B cell (primary cell): ENCODE measurements at regions not wholly inside any gene's neighbourhood (a gene's known extent, or its start where the extent isn't known, plus 50 kb on each side); places are given as distances from the start of the nearest gene placed in this dataset.

Experiments
- ATAC-seq: fragments of 200-7000 bp; cut with Tn5 transposase; one replicate; pipeline ENCODE4 v1.10.0; 2021; ENCODE audit warnings: low read depth, mild to moderate bottlenecking, moderate number of reproducible peaks, moderate library complexity
- CTCF ChIA-PET: fragments of 350-600 bp; sonication (Branson Sonifier 250); formaldehyde crosslinking; loops from one replicate; lab custom pipeline; 2021; ENCODE audit warnings: antibody characterized with exemption, inconsistent platforms; lab: Charles Lee
- POLR2A ChIA-PET: fragments of 350-600 bp; sonication (Branson Sonifier 250); formaldehyde crosslinking; loops from one replicate; lab custom pipeline; 2021; ENCODE audit warnings: antibody characterized with exemption; lab: Charles Lee
- DNase-seq: peaks from one replicate; pipeline ENCODE4 v3.0.0; 2013
- H2AFZ ChIP-seq: 2 replicates; pipeline ENCODE4 v1.6.1; 2012; ENCODE audit warnings: mild to moderate bottlenecking, low read depth, low read length; ENCODE audit not compliant: insufficient read depth, poor library complexity, severe bottlenecking
- H3K27ac ChIP-seq, 2 donors: 1 replicate in 1 of 2; 2 replicates in 1 of 2; pipeline ENCODE4 v1.5.1; 2012 to 2013; ENCODE audit warnings: low read length in 2 of 2, mild to moderate bottlenecking in 2 of 2, moderate library complexity in 1 of 2
- H3K27me3 ChIP-seq, 4 experiments: fragments of 200-600 bp in 1 of 4; sonication (generic) in 1 of 4; replicated peaks in 1 of 4; 1 replicate in 2 of 4; 2 replicates in 2 of 4; pipeline versions ENCODE4 v1.6.1 to v1.7.0; 2013 to 2016; ENCODE audit warnings: low read length in 3 of 4, mild to moderate bottlenecking in 2 of 4, mixed read lengths in 1 of 4, moderate library complexity in 1 of 4; ENCODE audit not compliant: insufficient read depth in 4 of 4, control insufficient read depth in 3 of 4; ENCODE audit errors: control extremely low read depth in 1 of 4
- H3K36me3 ChIP-seq, 2 experiments: replicated peaks in 1 of 2; 1 replicate in 1 of 2; 2 replicates in 1 of 2; pipeline versions ENCODE4 v1.6.1 to v1.7.1; 2013; ENCODE audit warnings: low read length in 1 of 2; ENCODE audit not compliant: insufficient read depth in 2 of 2, control insufficient read depth in 1 of 2; ENCODE audit errors: control extremely low read depth in 1 of 2, extremely low read depth in 1 of 2
- H3K4me1 ChIP-seq, 2 donors: fragments of 200-600 bp in 1 of 2; sonication (generic) in 1 of 2; 1 replicate in 1 of 2; 2 replicates in 1 of 2; pipeline versions ENCODE4 v1.5.1 to v1.6.1; 2013 to 2017; ENCODE audit warnings: low read length in 2 of 2; ENCODE audit not compliant: control insufficient read depth in 2 of 2, insufficient read depth in 2 of 2
- H3K4me2 ChIP-seq: replicated peaks from 2 replicates; pipeline ENCODE3; 2012; ENCODE audit warnings: mild to moderate bottlenecking, low read depth, low read length; ENCODE audit not compliant: poor library complexity, severe bottlenecking
- H3K4me3 ChIP-seq, 5 experiments: fragments of 200-600 bp in 1 of 5; sonication (generic) in 1 of 5; 1 replicate in 3 of 5; 2 replicates in 2 of 5; pipeline versions ENCODE4 v1.5.1 to v1.7.0; 2011 to 2016; ENCODE audit warnings: low read length in 4 of 5, mild to moderate bottlenecking in 4 of 5, low read depth in 2 of 5, control low read depth in 1 of 5, moderate library complexity in 1 of 5; ENCODE audit not compliant: insufficient read depth in 1 of 5; ENCODE audit errors: control extremely low read depth in 1 of 5, extremely low read depth in 1 of 5
- H3K79me2 ChIP-seq: fragments of 200-600 bp; sonication (generic); one replicate; pipeline ENCODE4 v1.6.0; 2016; ENCODE audit warnings: low read length; ENCODE audit not compliant: control insufficient read depth, insufficient read depth
- H3K9ac ChIP-seq: fragments of 200-600 bp; sonication (generic); 2 replicates; pipeline ENCODE4 v1.6.1; 2017; ENCODE audit warnings: mild to moderate bottlenecking, low read length, moderate library complexity
- H3K9me3 ChIP-seq, 3 donors: one replicate each; pipeline versions ENCODE4 v1.6.1 to v1.7.1; 2013; ENCODE audit warnings: low read length in 2 of 3; ENCODE audit not compliant: control insufficient read depth in 2 of 3, insufficient read depth in 1 of 3; ENCODE audit errors: control extremely low read depth in 1 of 3
- H4K20me1 ChIP-seq: 2 replicates; pipeline ENCODE4 v1.6.0; 2012; ENCODE audit warnings: mild to moderate bottlenecking, low read length; ENCODE audit not compliant: insufficient read depth, control insufficient read depth, poor library complexity, severe bottlenecking
- H3K27ac Mint-ChIP-seq: one replicate; pipeline ENCODE4 v1.8.0; 2021; ENCODE audit warnings: mixed read lengths
- H3K27me3 Mint-ChIP-seq: one replicate; pipeline ENCODE4 v1.8.0; 2021; ENCODE audit warnings: mixed read lengths
- H3K4me1 Mint-ChIP-seq: one replicate; pipeline ENCODE4 v1.8.0; 2021; ENCODE audit warnings: mixed read lengths
- H3K4me3 Mint-ChIP-seq: one replicate; pipeline ENCODE4 v1.8.0; 2021; ENCODE audit warnings: mixed read lengths
- H3K9me3 Mint-ChIP-seq: one replicate; pipeline ENCODE4 v1.8.0; 2022; ENCODE audit warnings: mixed read lengths; ENCODE audit not compliant: insufficient read depth
- EZH2 ChIP-seq: IDR thresholded peaks from 2 replicates; pipeline ENCODE4 v1.6.1; 2012; ENCODE audit warnings: borderline replicate concordance, low read depth, mild to moderate bottlenecking, moderate library complexity, low read length; ENCODE audit not compliant: insufficient read depth, poor library complexity, severe bottlenecking
- WGBS: methylation state at CpG from one replicate; pipeline ENCODE4 v1.1.5; 2013; ENCODE audit warnings: missing lambda C conversion rate; ENCODE audit not compliant: insufficient coverage; 5-methylcytosine and 5-hydroxymethylcytosine counted together
- intact Hi-C: fragments of 100-400 bp; cut with micrococcal nuclease; formaldehyde crosslinking; loops from one replicate; pipeline ENCODE4 v1.10.0; 2022
- TF ChIP-seq, protein P1 (sequence below): fragments of 200-600 bp; IDR thresholded peaks from one replicate; pipeline ENCODE4 v1.8.0; 2022; ENCODE audit warnings: antibody characterized with exemption, mild to moderate bottlenecking

DNA sequence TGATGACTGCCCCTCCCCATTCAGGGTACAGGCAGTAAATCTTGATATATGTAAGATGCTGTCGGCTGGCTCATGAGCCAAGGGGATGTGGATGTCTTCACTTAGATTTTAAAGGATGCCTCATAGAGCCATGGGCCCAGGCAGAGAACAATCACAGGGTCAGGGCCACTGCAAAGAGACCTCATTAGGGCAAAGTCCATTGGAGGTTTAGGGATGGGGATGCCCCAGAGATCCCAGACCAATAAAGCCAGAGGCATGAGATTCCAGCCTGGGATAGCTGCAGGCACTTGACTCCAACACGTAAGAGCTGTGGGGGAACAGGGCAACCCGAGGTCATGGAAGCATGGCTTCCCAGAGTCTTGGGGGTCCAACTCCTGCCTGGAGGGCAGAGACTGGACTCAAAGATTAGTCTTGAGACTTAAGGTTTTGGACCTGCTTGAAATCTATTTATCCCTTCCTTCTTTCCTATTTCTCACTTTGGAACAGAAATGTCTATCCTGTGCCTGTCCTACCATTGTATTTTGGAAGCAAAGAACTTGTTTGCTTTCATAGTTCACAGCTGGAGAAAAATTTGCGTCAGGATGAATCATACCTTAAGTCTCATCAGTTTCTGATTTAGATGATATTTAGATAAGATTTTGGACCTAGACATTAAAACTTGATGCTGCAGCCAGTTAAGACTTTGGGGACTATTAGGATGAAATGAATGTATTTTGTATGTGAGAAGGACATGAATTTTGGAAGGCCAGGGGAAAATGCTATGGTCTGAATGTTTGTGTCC lies 101.3 kb upstream of the ADRA1B start:
- intact Hi-C loops = no loop called here
- Mint-ChIP-seq H3K27me3 (peaks cover 3% of the 10 kb centered on the region), H3K9me3 (no peaks in the 10 kb centered on the region), H3K4me3 (no peak overlapping the region), H3K4me1 (no peaks in the 10 kb centered on the region), H3K27ac (no peak overlapping the region)
- TF ChIP-seq, protein P1, sequence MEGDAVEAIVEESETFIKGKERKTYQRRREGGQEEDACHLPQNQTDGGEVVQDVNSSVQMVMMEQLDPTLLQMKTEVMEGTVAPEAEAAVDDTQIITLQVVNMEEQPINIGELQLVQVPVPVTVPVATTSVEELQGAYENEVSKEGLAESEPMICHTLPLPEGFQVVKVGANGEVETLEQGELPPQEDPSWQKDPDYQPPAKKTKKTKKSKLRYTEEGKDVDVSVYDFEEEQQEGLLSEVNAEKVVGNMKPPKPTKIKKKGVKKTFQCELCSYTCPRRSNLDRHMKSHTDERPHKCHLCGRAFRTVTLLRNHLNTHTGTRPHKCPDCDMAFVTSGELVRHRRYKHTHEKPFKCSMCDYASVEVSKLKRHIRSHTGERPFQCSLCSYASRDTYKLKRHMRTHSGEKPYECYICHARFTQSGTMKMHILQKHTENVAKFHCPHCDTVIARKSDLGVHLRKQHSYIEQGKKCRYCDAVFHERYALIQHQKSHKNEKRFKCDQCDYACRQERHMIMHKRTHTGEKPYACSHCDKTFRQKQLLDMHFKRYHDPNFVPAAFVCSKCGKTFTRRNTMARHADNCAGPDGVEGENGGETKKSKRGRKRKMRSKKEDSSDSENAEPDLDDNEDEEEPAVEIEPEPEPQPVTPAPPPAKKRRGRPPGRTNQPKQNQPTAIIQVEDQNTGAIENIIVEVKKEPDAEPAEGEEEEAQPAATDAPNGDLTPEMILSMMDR = no peak
- no peak for TF ChIP-seq EZH2
- ChIA-PET CTCF (no interaction called here), POLR2A (no interaction called here)
- H3K27me3 ChIP-seq = no peaks in the 10 kb centered on the region
- H3K27ac ChIP-seq = no peak overlapping the region
- WGBS = 90% methylated on average over 3 of the region's 4 CpGs
- H3K9ac ChIP-seq = no peak overlapping the region
- H3K79me2 ChIP-seq = no peaks in the 10 kb centered on the region
- no peak for ATAC-seq
- H2AFZ ChIP-seq = no peak overlapping the region
- H3K4me2 ChIP-seq = no peak overlapping the region
- H3K36me3 ChIP-seq = no peaks in the 10 kb centered on the region
- no peaks in the 10 kb centered on the region for H4K20me1 ChIP-seq
- DNase-seq = no peak
- H3K4me1 ChIP-seq = no peaks in the 10 kb centered on the region
- peaks cover 0 to 3% (median 0%) of the 10 kb centered on the region in 3 donors for H3K9me3 ChIP-seq
- no peak overlapping the region for H3K4me3 ChIP-seq

DNA sequence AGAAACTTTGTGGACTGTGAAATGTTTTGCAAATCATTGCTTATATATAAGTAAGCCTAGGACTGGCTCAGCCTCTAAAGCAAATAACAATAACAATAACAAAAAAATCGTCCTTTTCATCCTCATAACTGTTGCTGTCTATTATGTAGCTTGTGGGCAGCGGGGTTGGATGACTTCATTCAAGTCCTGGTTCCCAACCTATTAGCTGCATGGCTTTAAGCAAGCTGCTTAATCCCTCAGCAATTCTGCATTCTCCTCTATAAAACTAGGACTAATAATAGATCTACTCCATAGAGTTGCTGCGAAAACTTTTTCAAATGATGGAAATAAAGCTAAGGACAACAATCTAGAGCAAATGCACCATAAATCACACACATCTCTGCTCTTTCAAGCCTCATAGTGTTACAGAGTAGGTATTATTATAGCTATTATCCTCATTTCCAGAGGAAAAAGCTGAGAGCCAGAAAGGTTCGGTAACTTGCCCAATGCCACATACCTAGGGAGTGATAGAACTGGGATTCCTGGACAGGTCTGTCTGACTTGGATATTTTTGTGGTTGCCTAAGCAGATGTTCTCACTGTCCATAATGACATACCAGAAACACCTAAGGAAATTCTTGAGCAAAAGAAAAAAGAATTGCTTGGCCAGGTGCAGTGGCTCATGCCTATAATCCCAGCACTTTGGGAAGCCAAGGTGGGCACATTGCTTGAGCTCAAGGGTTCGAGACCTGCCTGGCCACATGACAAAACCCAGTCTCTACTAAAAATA lies 98.8 kb upstream of the ADRA1B start:
- intact Hi-C loops = no loop called here
- WGBS = 60% methylated on average over 1 of the region's 5 CpGs
- ChIA-PET CTCF (no interaction called here), POLR2A (no interaction called here)
- no peaks in the 10 kb centered on the region for H3K36me3 ChIP-seq
- Mint-ChIP-seq H3K9me3 (no peaks in the 10 kb centered on the region), H3K27me3 (peaks cover 3% of the 10 kb centered on the region), H3K27ac (no peak overlapping the region), H3K4me3 (no peak overlapping the region), H3K4me1 (no peaks in the 10 kb centered on the region)
- no peaks in the 10 kb centered on the region for H3K79me2 ChIP-seq
- TF ChIP-seq, protein P1 = no peak
- TF ChIP-seq EZH2 = no peak
- H3K9ac ChIP-seq = no peak overlapping the region
- no peak overlapping the region for H3K27ac ChIP-seq
- H3K4me1 ChIP-seq = no peaks in the 10 kb centered on the region
- no peak overlapping the region for H3K4me2 ChIP-seq
- no peaks in the 10 kb centered on the region for H4K20me1 ChIP-seq
- ATAC-seq (no peak), DNase-seq (no peak)
- H2AFZ ChIP-seq = no peak overlapping the region
- H3K9me3 ChIP-seq = no peaks in the 10 kb centered on the region
- no peak overlapping the region for H3K4me3 ChIP-seq
- H3K27me3 ChIP-seq = no peaks in the 10 kb centered on the region
